Uterus (tissue), 3 donors: ENCODE measurements at regions not wholly inside any gene's neighbourhood (a gene's known extent, or its start where the extent isn't known, plus 50 kb on each side); places are given as distances from the start of the nearest gene placed in this dataset.

Source experiments
- DNase-seq, 2 donors: peaks; one replicate each; pipeline ENCODE4 v3.0.0-alpha.2; 2019 to 2020
- H3K27ac ChIP-seq, 2 donors: fragments of 200-600 bp; sonication (generic); 1 replicate in 1 of 2; 2 replicates in 1 of 2; pipeline ENCODE4 v1.5.1; 2016 to 2018
- H3K27me3 ChIP-seq, 2 donors: fragments of 200-600 bp; sonication (generic); one replicate each; pipeline ENCODE4 v1.5.1; 2018 to 2019; ENCODE audit warnings: control low read depth in 1 of 2
- H3K36me3 ChIP-seq, 2 donors: fragments of 200-600 bp; sonication (generic); one replicate each; pipeline ENCODE4 v1.5.1; 2019; ENCODE audit warnings: control low read depth in 1 of 2
- H3K4me1 ChIP-seq, 2 donors: fragments of 200-600 bp; sonication (generic); one replicate each; pipeline ENCODE4 v1.5.1; 2018 to 2019; ENCODE audit warnings: control low read depth in 1 of 2
- H3K4me3 ChIP-seq, 2 donors: fragments of 200-600 bp; sonication (generic); 1 replicate in 1 of 2; 2 replicates in 1 of 2; pipeline ENCODE4 v1.5.1; 2018 to 2019; ENCODE audit warnings: mild to moderate bottlenecking in 1 of 2
- H3K9me3 ChIP-seq, 2 donors: fragments of 200-600 bp; sonication (generic); one replicate each; pipeline ENCODE4 v1.5.1; 2019; ENCODE audit warnings: control low read depth in 1 of 2
- CTCF ChIP-seq, 4 experiments: fragments of 200-600 bp in 2 of 4; fragments of 450-650 bp in 2 of 4; sonication (generic) in 2 of 4; IDR thresholded peaks; one replicate each; pipeline ENCODE4 v1.5.1; 2016 to 2019; ENCODE audit warnings: antibody characterized with exemption in 4 of 4, mild to moderate bottlenecking in 2 of 4, moderate library complexity in 1 of 4
- POLR2A ChIP-seq, 2 donors: fragments of 450-650 bp; IDR thresholded peaks; one replicate each; pipeline ENCODE4 v1.6.1; 2016; ENCODE audit warnings: antibody characterized with exemption in 2 of 2, mild to moderate bottlenecking in 1 of 2, moderate library complexity in 1 of 2
- intact Hi-C: fragments of 100-400 bp; cut with DNase I; formaldehyde crosslinking; loops from one replicate; pipeline ENCODE4 v1.15.1; 2023; ENCODE audit warnings: low total_unique reads
- donor health status: DM: yes; HTN: yes; CAD: no.

- Histone ChIP-seq H3K27ac (no peak overlapping the region), H3K4me3 (no peak overlapping the region), H3K27me3 (no peaks in the 10 kb centered on the region), H3K36me3 (no peaks in the 10 kb centered on the region), H3K4me1 (no peaks in the 10 kb centered on the region), H3K9me3 (no peaks in the 10 kb centered on the region)
- intact Hi-C loops: no loop called here
- no peak for DNase-seq
- no peak for TF ChIP-seq POLR2A (IDR thresholded peaks at IDR 0.05)
- TF ChIP-seq CTCF (IDR thresholded peaks at IDR 0.05): no peak
These were observed 280.9 kb downstream of the LRIG3 start for GRCh38 chr12:58639318-58639934.

- no peak overlapping the region for H3K27ac ChIP-seq
- H3K4me1 ChIP-seq: no peaks in the 10 kb centered on the region
- TF ChIP-seq POLR2A (IDR thresholded peaks at IDR 0.05) (no peak), CTCF (IDR thresholded peaks at IDR 0.05) (no peak)
- no peaks in the 10 kb centered on the region for H3K9me3 ChIP-seq
- no peaks in the 10 kb centered on the region for H3K27me3 ChIP-seq
- intact Hi-C loops: no loop called here
- no peak overlapping the region for H3K4me3 ChIP-seq
- DNase-seq: no peak
- H3K36me3 ChIP-seq: no peaks in the 10 kb centered on the region
These were observed 280.0 kb downstream of the LRIG3 start for GRCh38 chr12:58640314-58640713.

- TF ChIP-seq POLR2A (IDR thresholded peaks at IDR 0.05) (no peak), CTCF (IDR thresholded peaks at IDR 0.05) (no peak)
- Histone ChIP-seq H3K27ac (no peak overlapping the region), H3K36me3 (no peaks in the 10 kb centered on the region), H3K4me1 (no peaks in the 10 kb centered on the region), H3K9me3 (no peaks in the 10 kb centered on the region), H3K4me3 (no peak overlapping the region), H3K27me3 (no peaks in the 10 kb centered on the region)
- no peak for DNase-seq
- intact Hi-C loops: no loop called here
These were observed 274.4 kb downstream of the LRIG3 start for GRCh38 chr12:58645946-58646345.

- no peak for DNase-seq
- intact Hi-C loops: no loop called here
- TF ChIP-seq CTCF (IDR thresholded peaks at IDR 0.05) (no peak), POLR2A (IDR thresholded peaks at IDR 0.05) (no peak)
These were observed 272.8 kb downstream of the LRIG3 start for GRCh38 chr12:58647495-58647894.

GRCh38 chr12:58648176-58648575 is 272.1 kb downstream of the LRIG3 start:
- H3K9me3 ChIP-seq: no peaks in the 10 kb centered on the region
- no peaks in the 10 kb centered on the region for H3K36me3 ChIP-seq
- H3K27me3 ChIP-seq: no peaks in the 10 kb centered on the region
- TF ChIP-seq POLR2A (IDR thresholded peaks at IDR 0.05): no peak
- TF ChIP-seq CTCF (IDR thresholded peaks at IDR 0.05): no peak
- no peak for DNase-seq
- intact Hi-C loops: no loop called here
- H3K27ac ChIP-seq: no peak overlapping the region
- H3K4me3 ChIP-seq: no peak overlapping the region
- no peaks in the 10 kb centered on the region for H3K4me1 ChIP-seq

More at GRCh38 chr12:58647495-58647894, 272.8 kb downstream of the LRIG3 start:
- H3K4me1 ChIP-seq: no peaks in the 10 kb centered on the region
- H3K4me3 ChIP-seq: no peak overlapping the region
- no peak overlapping the region for H3K27ac ChIP-seq
- no peaks in the 10 kb centered on the region for H3K9me3 ChIP-seq
- no peaks in the 10 kb centered on the region for H3K27me3 ChIP-seq
- H3K36me3 ChIP-seq: no peaks in the 10 kb centered on the region
